Sigmoid colon (tissue), 4 donors: ENCODE measurements at regions not wholly inside any gene's neighbourhood (a gene's known extent, or its start where the extent isn't known, plus 50 kb on each side); places are given as distances from the start of the nearest gene placed in this dataset.

Experiments
- POLR2AphosphoS5 ChIP-seq, 4 donors: sonication (generic); formaldehyde crosslinking; IDR thresholded peaks; one replicate each; pipeline ENCODE4 v1.6.1; 2017; ENCODE audit warnings: antibody characterized with exemption in 4 of 4
- TF ChIP-seq, protein P1 (sequence below), 4 experiments: fragments of 450-650 bp in 3 of 4; fragments of 200-600 bp in 1 of 4; IDR thresholded peaks; one replicate each; pipeline ENCODE4 v1.5.1; 2016 to 2019; ENCODE audit warnings: antibody characterized with exemption in 4 of 4, mild to moderate bottlenecking in 3 of 4, moderate library complexity in 2 of 4

GRCh38 chr2:125543968-125544514 lies 1111.9 kb upstream of the GYPC start:
- TF ChIP-seq, protein P1, sequence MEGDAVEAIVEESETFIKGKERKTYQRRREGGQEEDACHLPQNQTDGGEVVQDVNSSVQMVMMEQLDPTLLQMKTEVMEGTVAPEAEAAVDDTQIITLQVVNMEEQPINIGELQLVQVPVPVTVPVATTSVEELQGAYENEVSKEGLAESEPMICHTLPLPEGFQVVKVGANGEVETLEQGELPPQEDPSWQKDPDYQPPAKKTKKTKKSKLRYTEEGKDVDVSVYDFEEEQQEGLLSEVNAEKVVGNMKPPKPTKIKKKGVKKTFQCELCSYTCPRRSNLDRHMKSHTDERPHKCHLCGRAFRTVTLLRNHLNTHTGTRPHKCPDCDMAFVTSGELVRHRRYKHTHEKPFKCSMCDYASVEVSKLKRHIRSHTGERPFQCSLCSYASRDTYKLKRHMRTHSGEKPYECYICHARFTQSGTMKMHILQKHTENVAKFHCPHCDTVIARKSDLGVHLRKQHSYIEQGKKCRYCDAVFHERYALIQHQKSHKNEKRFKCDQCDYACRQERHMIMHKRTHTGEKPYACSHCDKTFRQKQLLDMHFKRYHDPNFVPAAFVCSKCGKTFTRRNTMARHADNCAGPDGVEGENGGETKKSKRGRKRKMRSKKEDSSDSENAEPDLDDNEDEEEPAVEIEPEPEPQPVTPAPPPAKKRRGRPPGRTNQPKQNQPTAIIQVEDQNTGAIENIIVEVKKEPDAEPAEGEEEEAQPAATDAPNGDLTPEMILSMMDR (IDR thresholded peaks at IDR 0.05), result no peak
- TF ChIP-seq POLR2AphosphoS5 (IDR thresholded peaks at IDR 0.05), result no peak
